GM23338 (cell line): ENCODE measurements at regions not wholly inside any gene's neighbourhood (a gene's known extent, or its start where the extent isn't known, plus 50 kb on each side); places are given as distances from the start of the nearest gene placed in this dataset.

Experiments
- ATAC-seq: fragments of 200-7000 bp; cut with Tn5 transposase; 3 replicates; pipeline ENCODE4 v1.9.1; 2020
- DNase-seq: peaks from one replicate; pipeline ENCODE4 v3.0.0-alpha.2; 2015; ENCODE audit warnings: low spot score
- H2AFZ ChIP-seq: fragments of 200-600 bp; sonication (generic); 2 replicates; pipeline ENCODE4 v1.8.0; 2016; ENCODE audit warnings: antibody characterized with exemption, mild to moderate bottlenecking, moderate library complexity
- H3F3A ChIP-seq: fragments of 200-600 bp; sonication (generic); replicated peaks from 2 replicates; pipeline ENCODE4 v1.8.0; 2017; ENCODE audit warnings: antibody characterized with exemption, mixed run types, low read depth
- H3K27ac ChIP-seq: fragments of 200-600 bp; sonication (generic); 2 replicates; pipeline ENCODE4 v1.6.1; 2016; ENCODE audit warnings: low read depth
- H3K27me3 ChIP-seq: fragments of 200-600 bp; sonication (generic); 2 replicates; pipeline ENCODE4 v1.8.0; 2016; ENCODE audit warnings: mild to moderate bottlenecking, mixed run types, moderate library complexity; ENCODE audit not compliant: insufficient read depth
- H3K36me3 ChIP-seq: fragments of 200-600 bp; sonication (generic); 2 replicates; pipeline ENCODE4 v1.8.0; 2016; ENCODE audit warnings: mild to moderate bottlenecking; ENCODE audit not compliant: insufficient read depth
- H3K4me1 ChIP-seq: fragments of 200-600 bp; sonication (generic); 2 replicates; pipeline ENCODE4 v1.8.0; 2016; ENCODE audit warnings: mild to moderate bottlenecking, moderate library complexity; ENCODE audit not compliant: insufficient read depth
- H3K4me2 ChIP-seq: fragments of 200-600 bp; sonication (generic); 2 replicates; pipeline ENCODE4 v1.7.1; 2017; ENCODE audit warnings: mixed run types
- H3K4me3 ChIP-seq: fragments of 200-600 bp; sonication (generic); 2 replicates; pipeline ENCODE4 v1.6.1; 2016; ENCODE audit warnings: mixed run types
- H3K79me2 ChIP-seq: fragments of 200-600 bp; sonication (generic); replicated peaks from 2 replicates; pipeline ENCODE4 v1.8.0; 2017; ENCODE audit warnings: mild to moderate bottlenecking; ENCODE audit not compliant: insufficient read depth
- H3K9me2 ChIP-seq: fragments of 200-600 bp; sonication (generic); 2 replicates; pipeline ENCODE4 v1.8.0; 2017; ENCODE audit not compliant: insufficient read depth
- H4K20me1 ChIP-seq: fragments of 200-600 bp; sonication (generic); replicated peaks from 2 replicates; pipeline ENCODE4 v1.8.0; 2017; ENCODE audit warnings: mild to moderate bottlenecking; ENCODE audit not compliant: insufficient read depth
- H3K27ac Mint-ChIP-seq: 2 replicates; pipeline ENCODE4 v1.8.0; 2020; ENCODE audit warnings: inconsistent platforms, mild to moderate bottlenecking, moderate library complexity, mixed read lengths
- H3K27me3 Mint-ChIP-seq: 3 replicates; pipeline ENCODE4 v1.8.0; 2022; ENCODE audit warnings: low read depth, mild to moderate bottlenecking, moderate library complexity, mixed read lengths, inconsistent platforms; ENCODE audit not compliant: insufficient read depth, poor library complexity
- H3K36me3 Mint-ChIP-seq: 3 replicates; pipeline ENCODE4 v1.8.0; 2021; ENCODE audit warnings: low read depth, mild to moderate bottlenecking, inconsistent platforms, moderate library complexity, mixed read lengths
- H3K4me1 Mint-ChIP-seq: 3 replicates; pipeline ENCODE4 v1.8.0; 2020; ENCODE audit warnings: mild to moderate bottlenecking, inconsistent platforms, mixed read lengths
- H3K4me3 Mint-ChIP-seq: 3 replicates; pipeline ENCODE4 v1.8.0; 2021; ENCODE audit warnings: moderate library complexity, mild to moderate bottlenecking, inconsistent platforms, mixed read lengths
- H3K9me3 Mint-ChIP-seq: 3 replicates; pipeline ENCODE4 v1.8.0; 2020; ENCODE audit warnings: moderate library complexity, mild to moderate bottlenecking, inconsistent platforms, mixed read lengths
- CREB1 ChIP-seq: fragments of 250-450 bp; sonication (Bioruptor Pico); IDR thresholded peaks from 2 replicates; pipeline ENCODE4 v1.5.0; 2020; ENCODE audit warnings: low read depth, mild to moderate bottlenecking, moderate library complexity
- ETS1 ChIP-seq: IDR thresholded peaks from 2 replicates; pipeline ENCODE4 v1.6.1; 2016; ENCODE audit warnings: antibody characterized with exemption
- EZH2 ChIP-seq: fragments of 200-600 bp; sonication (generic); IDR thresholded peaks from one replicate; pipeline ENCODE4 v1.8.0; 2017; ENCODE audit warnings: antibody characterized with exemption, mild to moderate bottlenecking, low read depth; ENCODE audit not compliant: unreplicated experiment
- EZH2phosphoT487 ChIP-seq: fragments of 200-600 bp; sonication (generic); IDR thresholded peaks from one replicate; pipeline ENCODE4 v1.8.1; 2018; ENCODE audit warnings: antibody characterized with exemption; ENCODE audit not compliant: unreplicated experiment
- JUNB ChIP-seq: IDR thresholded peaks from one replicate; pipeline ENCODE4 v1.6.1; 2016; ENCODE audit warnings: antibody characterized with exemption; ENCODE audit not compliant: unreplicated experiment
- NANOG ChIP-seq: IDR thresholded peaks from 2 replicates; pipeline ENCODE4 v1.6.1; 2016; ENCODE audit warnings: antibody characterized with exemption, borderline replicate concordance
- POLR2AphosphoS5 ChIP-seq: IDR thresholded peaks from 2 replicates; pipeline ENCODE4 v1.6.1; 2016; ENCODE audit warnings: antibody characterized with exemption, low read depth
- REST ChIP-seq: IDR thresholded peaks from one replicate; pipeline ENCODE4 v1.6.1; 2018; ENCODE audit warnings: antibody characterized with exemption; ENCODE audit not compliant: unreplicated experiment
- STAT1 ChIP-seq: IDR thresholded peaks from one replicate; pipeline ENCODE4 v1.6.1; 2016; ENCODE audit warnings: antibody characterized with exemption; ENCODE audit not compliant: unreplicated experiment
- ZNF114 ChIP-seq: fragments of 250-450 bp; sonication (Bioruptor Pico); IDR thresholded peaks from 2 replicates; pipeline ENCODE4 v1.5.0; 2020; ENCODE audit warnings: mild to moderate bottlenecking, moderate library complexity
- ZNF331 ChIP-seq: fragments of 250-450 bp; sonication (Bioruptor Pico); IDR thresholded peaks from 2 replicates; pipeline ENCODE4 v1.5.0; 2020; ENCODE audit warnings: low read depth, mild to moderate bottlenecking, moderate library complexity
- ZNF462 ChIP-seq: fragments of 250-450 bp; sonication (Bioruptor Pico); IDR thresholded peaks from 2 replicates; pipeline ENCODE4 v1.5.0; 2020; ENCODE audit warnings: mild to moderate bottlenecking, moderate library complexity
- TF ChIP-seq, protein P1 (sequence below), 2 experiments: fragments of 200-600 bp in 1 of 2; sonication (generic) in 1 of 2; conservative IDR thresholded peaks; 2 replicates each; pipeline versions ENCODE4 v1.5.1 to v1.6.1; 2016 to 2017; ENCODE audit warnings: antibody characterized with exemption in 2 of 2, low read depth in 2 of 2, mild to moderate bottlenecking in 2 of 2, moderate library complexity in 1 of 2

DNA sequence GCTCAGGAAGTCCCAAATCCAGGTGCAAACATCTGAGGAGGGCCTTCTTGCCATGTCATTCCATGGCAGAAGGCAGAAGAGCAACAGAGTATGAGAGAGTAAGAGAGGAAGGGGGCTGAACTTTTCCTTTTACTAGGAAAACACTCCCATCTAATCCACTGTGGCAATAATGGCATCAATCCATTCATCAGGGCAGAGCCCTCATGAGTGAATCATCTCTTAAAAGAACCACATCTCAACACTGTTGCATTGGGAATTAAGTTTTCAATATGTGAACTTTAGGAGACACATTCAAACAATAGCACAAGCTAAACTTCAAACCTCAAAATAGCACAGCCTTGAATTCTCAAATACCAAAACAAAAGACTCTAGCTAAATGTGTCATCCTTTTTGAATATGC lies 264.5 kb downstream of the KCTD12 start:
- peaks cover 7% of the 10 kb centered on the region; the same call in 2 of the 3 replicates for H3K9me3 Mint-ChIP-seq
- no peaks in the 10 kb centered on the region for H3K27me3 ChIP-seq
- no peak overlapping the region for H3K4me2 ChIP-seq
- H3K4me3 ChIP-seq: no peak overlapping the region
- H3K4me1 Mint-ChIP-seq: 0 out of 3 replicates have a peak, but pooled peaks cover 2% of the 10 kb centered on the region
- H3F3A ChIP-seq: no peaks in the 10 kb centered on the region
- H3K27ac Mint-ChIP-seq: no peak overlapping the region
- H3K27ac ChIP-seq: no peak overlapping the region
- H3K9me2 ChIP-seq: peaks cover 9% of the 10 kb centered on the region; the same call in 1 of the 2 replicates
- DNase-seq (no peak), ATAC-seq (no peak)
- no peaks in the 10 kb centered on the region for H3K4me1 ChIP-seq
- no peaks in the 10 kb centered on the region for H3K27me3 Mint-ChIP-seq
- H4K20me1 ChIP-seq: no peaks in the 10 kb centered on the region
- H3K79me2 ChIP-seq: no peaks in the 10 kb centered on the region
- H3K4me3 Mint-ChIP-seq: no peak overlapping the region
- TF ChIP-seq ZNF462: no peak
- TF ChIP-seq STAT1: no peak
- no peak for TF ChIP-seq ZNF331
- no peak for TF ChIP-seq REST
- TF ChIP-seq ZNF114 (CRISPR knock-in tag): no peak
- no peak for TF ChIP-seq EZH2
- no peak for TF ChIP-seq JUNB
- TF ChIP-seq ETS1: no peak
- no peak for TF ChIP-seq NANOG
- TF ChIP-seq, protein P1, sequence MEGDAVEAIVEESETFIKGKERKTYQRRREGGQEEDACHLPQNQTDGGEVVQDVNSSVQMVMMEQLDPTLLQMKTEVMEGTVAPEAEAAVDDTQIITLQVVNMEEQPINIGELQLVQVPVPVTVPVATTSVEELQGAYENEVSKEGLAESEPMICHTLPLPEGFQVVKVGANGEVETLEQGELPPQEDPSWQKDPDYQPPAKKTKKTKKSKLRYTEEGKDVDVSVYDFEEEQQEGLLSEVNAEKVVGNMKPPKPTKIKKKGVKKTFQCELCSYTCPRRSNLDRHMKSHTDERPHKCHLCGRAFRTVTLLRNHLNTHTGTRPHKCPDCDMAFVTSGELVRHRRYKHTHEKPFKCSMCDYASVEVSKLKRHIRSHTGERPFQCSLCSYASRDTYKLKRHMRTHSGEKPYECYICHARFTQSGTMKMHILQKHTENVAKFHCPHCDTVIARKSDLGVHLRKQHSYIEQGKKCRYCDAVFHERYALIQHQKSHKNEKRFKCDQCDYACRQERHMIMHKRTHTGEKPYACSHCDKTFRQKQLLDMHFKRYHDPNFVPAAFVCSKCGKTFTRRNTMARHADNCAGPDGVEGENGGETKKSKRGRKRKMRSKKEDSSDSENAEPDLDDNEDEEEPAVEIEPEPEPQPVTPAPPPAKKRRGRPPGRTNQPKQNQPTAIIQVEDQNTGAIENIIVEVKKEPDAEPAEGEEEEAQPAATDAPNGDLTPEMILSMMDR (conservative IDR thresholded peaks at IDR 0.05; ENCODE audit: low read depth in 2 of 2): no peak
- TF ChIP-seq CREB1: no peak
- TF ChIP-seq POLR2AphosphoS5: no peak
- no peak for TF ChIP-seq EZH2phosphoT487
- no peak overlapping the region for H2AFZ ChIP-seq
- H3K36me3 Mint-ChIP-seq: peaks cover 7% of the 10 kb centered on the region; the same call in 1 of the 3 replicates
- no peaks in the 10 kb centered on the region for H3K36me3 ChIP-seq
